IPS-11a (cell line): ENCODE measurements at regions not wholly inside any gene's neighbourhood (a gene's known extent, or its start where the extent isn't known, plus 50 kb on each side); places are given as distances from the start of the nearest gene placed in this dataset.
"Not testable (repeated sequence)": the region's sequence is repeated elsewhere in the genome, so short reads cannot be mapped to it uniquely, and the experiment has no call there.

Experiments
- H3K4me3 ChIP-seq: one replicate; pipeline ENCODE4 v1.5.1; 2013; ENCODE audit warnings: low read depth, low read length, control low read depth

GRCh38 chr14:22122227-22122818, 448.7 kb upstream of the OR4E1 start:
- no peak overlapping the region for H3K4me3 ChIP-seq

- no peak overlapping the region for H3K4me3 ChIP-seq
Observed at GRCh38 chr14:22118899-22119477, 445.4 kb upstream of the OR4E1 start.

GRCh38 chr14:22113401-22113800, 439.8 kb upstream of the OR4E1 start:
- no peak overlapping the region for H3K4me3 ChIP-seq

- H3K4me3 ChIP-seq, result no peak overlapping the region
Observed at GRCh38 chr14:22112004-22112403, 438.4 kb upstream of the OR4E1 start.

- no peak overlapping the region for H3K4me3 ChIP-seq
Observed at GRCh38 chr14:22107753-22108152, 434.1 kb upstream of the OR4E1 start.

GRCh38 chr14:22106700-22107697, 433.4 kb upstream of the OR4E1 start:
- no peak overlapping the region for H3K4me3 ChIP-seq

GRCh38 chr14:22105624-22106006, 432.0 kb upstream of the OR4E1 start:
- no peak overlapping the region for H3K4me3 ChIP-seq

GRCh38 chr14:22105006-22105623, 431.5 kb upstream of the OR4E1 start:
- H3K4me3 ChIP-seq, result no peak overlapping the region

- H3K4me3 ChIP-seq, result not testable (repeated sequence)
Observed at GRCh38 chr14:22100764-22101120, 427.1 kb upstream of the OR4E1 start.

- H3K4me3 ChIP-seq, result no peak overlapping the region
Observed at GRCh38 chr14:22099942-22100763, 426.5 kb upstream of the OR4E1 start.

- H3K4me3 ChIP-seq, result no peak overlapping the region
Observed at GRCh38 chr14:22098435-22098834, 424.8 kb upstream of the OR4E1 start.

GRCh38 chr14:22097586-22098292, 424.1 kb upstream of the OR4E1 start:
- H3K4me3 ChIP-seq, result no peak overlapping the region

- no peak overlapping the region for H3K4me3 ChIP-seq
Observed at GRCh38 chr14:22097072-22097471, 423.5 kb upstream of the OR4E1 start.

- no peak overlapping the region for H3K4me3 ChIP-seq
Observed at GRCh38 chr14:22096514-22096895, 422.9 kb upstream of the OR4E1 start.

- no peak overlapping the region for H3K4me3 ChIP-seq
Observed at GRCh38 chr14:22095860-22096513, 422.4 kb upstream of the OR4E1 start.

GRCh38 chr14:22089940-22090339, 416.3 kb upstream of the OR4E1 start:
- no peak overlapping the region for H3K4me3 ChIP-seq

GRCh38 chr14:22088614-22089342, 415.2 kb upstream of the OR4E1 start:
- H3K4me3 ChIP-seq, result no peak overlapping the region

- no peak overlapping the region for H3K4me3 ChIP-seq
Observed at GRCh38 chr14:22086131-22086530, 412.5 kb upstream of the OR4E1 start.
